ENCODE measurements at regions not wholly inside any gene's neighbourhood (a gene's known extent, or its start where the extent isn't known, plus 50 kb on each side); places are given as distances from the start of the nearest gene placed in this dataset.

GRCh38 chr9:693201-694091, 148.1 kb upstream of the DMRT1 start:
- H3K9ac ChIP-seq (ENCODE audit: low read depth in 1 of 3, low read length in 3 of 3): peak overlapping the region; percentile 78 to 81 (median 81)
- no peaks in the 10 kb centered on the region for H3K27me3 ChIP-seq (ENCODE audit: control insufficient read depth in 3 of 3, insufficient read depth in 3 of 3, low read length in 3 of 3)
- H3K4me3 ChIP-seq (ENCODE audit: low read length in 3 of 3): peak overlapping the region; percentile 71 to 83 (median 72)
- H3K27ac ChIP-seq (ENCODE audit: low read depth, low read length): peak overlapping the region; percentile 97
- no peaks in the 10 kb centered on the region for H3K9me3 ChIP-seq (ENCODE audit: control insufficient read depth in 3 of 3, low read length in 3 of 3)
- H3K36me3 ChIP-seq (ENCODE audit: control insufficient read depth in 3 of 3, insufficient read depth in 3 of 3, low read length in 3 of 3): no peaks in the 10 kb centered on the region
- H3K4me1 ChIP-seq (ENCODE audit: control insufficient read depth in 3 of 3, insufficient read depth in 3 of 3, low read length in 3 of 3): peaks cover 48 to 66% (median 58%) of the 10 kb centered on the region in 3 donors

- Histone ChIP-seq H3K4me3 (ENCODE audit: low read length in 3 of 3) (peak overlapping the region; percentile 71 to 83 (median 72)), H3K9me3 (ENCODE audit: control insufficient read depth in 3 of 3, low read length in 3 of 3) (no peaks in the 10 kb centered on the region), H3K27me3 (ENCODE audit: control insufficient read depth in 3 of 3, insufficient read depth in 3 of 3, low read length in 3 of 3) (no peaks in the 10 kb centered on the region), H3K36me3 (ENCODE audit: control insufficient read depth in 3 of 3, insufficient read depth in 3 of 3, low read length in 3 of 3) (no peaks in the 10 kb centered on the region), H3K9ac (ENCODE audit: low read depth in 1 of 3, low read length in 3 of 3) (peak overlapping the region; percentile 78 to 81 (median 81)), H3K27ac (ENCODE audit: low read depth, low read length) (peak overlapping the region; percentile 97), H3K4me1 (ENCODE audit: control insufficient read depth in 3 of 3, insufficient read depth in 3 of 3, low read length in 3 of 3) (peaks cover 48 to 69% (median 60%) of the 10 kb centered on the region in 3 donors)
These were observed 147.4 kb upstream of the DMRT1 start for GRCh38 chr9:694092-694402.

GRCh38 chr9:694403-695154, 146.9 kb upstream of the DMRT1 start:
- Histone ChIP-seq H3K4me1 (ENCODE audit: control insufficient read depth in 3 of 3, insufficient read depth in 3 of 3, low read length in 3 of 3) (peaks cover 48 to 69% (median 60%) of the 10 kb centered on the region in 3 donors), H3K9me3 (ENCODE audit: control insufficient read depth in 3 of 3, low read length in 3 of 3) (no peaks in the 10 kb centered on the region), H3K27ac (ENCODE audit: low read depth, low read length) (peak overlapping the region; percentile 97), H3K27me3 (ENCODE audit: control insufficient read depth in 3 of 3, insufficient read depth in 3 of 3, low read length in 3 of 3) (no peaks in the 10 kb centered on the region), H3K4me3 (ENCODE audit: low read length in 3 of 3) (peak overlapping the region; percentile 71 to 83 (median 72)), H3K9ac (ENCODE audit: low read depth in 1 of 3, low read length in 3 of 3) (peak overlapping the region; percentile 78 to 81 (median 81)), H3K36me3 (ENCODE audit: control insufficient read depth in 3 of 3, insufficient read depth in 3 of 3, low read length in 3 of 3) (no peaks in the 10 kb centered on the region)

- H3K27ac ChIP-seq (ENCODE audit: low read depth, low read length): peak overlapping the region; percentile 97
- H3K27me3 ChIP-seq (ENCODE audit: control insufficient read depth in 3 of 3, insufficient read depth in 3 of 3, low read length in 3 of 3): no peaks in the 10 kb centered on the region
- no peaks in the 10 kb centered on the region for H3K9me3 ChIP-seq (ENCODE audit: control insufficient read depth in 3 of 3, low read length in 3 of 3)
- H3K4me1 ChIP-seq (ENCODE audit: control insufficient read depth in 3 of 3, insufficient read depth in 3 of 3, low read length in 3 of 3): peaks cover 48 to 71% (median 63%) of the 10 kb centered on the region in 3 donors
- peak overlapping the region; percentile 78 to 81 (median 81) for H3K9ac ChIP-seq (ENCODE audit: low read depth in 1 of 3, low read length in 3 of 3)
- H3K4me3 ChIP-seq (ENCODE audit: low read length in 3 of 3): peak overlapping the region; percentile 71 to 83 (median 72)
- no peaks in the 10 kb centered on the region for H3K36me3 ChIP-seq (ENCODE audit: control insufficient read depth in 3 of 3, insufficient read depth in 3 of 3, low read length in 3 of 3)
These were observed 146.2 kb upstream of the DMRT1 start for GRCh38 chr9:695252-695651.

- Histone ChIP-seq H3K27me3 (ENCODE audit: control insufficient read depth in 3 of 3, insufficient read depth in 3 of 3, low read length in 3 of 3) (no peaks in the 10 kb centered on the region), H3K4me1 (ENCODE audit: control insufficient read depth in 3 of 3, insufficient read depth in 3 of 3, low read length in 3 of 3) (peaks cover 48 to 73% (median 63%) of the 10 kb centered on the region in 3 donors), H3K9ac (ENCODE audit: low read depth in 1 of 3, low read length in 3 of 3) (peak overlapping the region in 2 of 3 donors; percentile 3 to 40), H3K9me3 (ENCODE audit: control insufficient read depth in 3 of 3, low read length in 3 of 3) (no peaks in the 10 kb centered on the region), H3K36me3 (ENCODE audit: control insufficient read depth in 3 of 3, insufficient read depth in 3 of 3, low read length in 3 of 3) (no peaks in the 10 kb centered on the region), H3K4me3 (ENCODE audit: low read length in 3 of 3) (peak overlapping the region in 2 of 3 donors; percentile 1 to 54), H3K27ac (ENCODE audit: low read depth, low read length) (peak overlapping the region; percentile 97)
These were observed 144.9 kb upstream of the DMRT1 start for GRCh38 chr9:696332-697323.

GRCh38 chr9:698276-698675, 143.2 kb upstream of the DMRT1 start:
- H3K9me3 ChIP-seq (ENCODE audit: control insufficient read depth in 3 of 3, low read length in 3 of 3): no peaks in the 10 kb centered on the region
- peaks cover 37 to 63% (median 48%) of the 10 kb centered on the region in 3 donors for H3K4me1 ChIP-seq (ENCODE audit: control insufficient read depth in 3 of 3, insufficient read depth in 3 of 3, low read length in 3 of 3)
- H3K9ac ChIP-seq (ENCODE audit: low read depth in 1 of 3, low read length in 3 of 3): no peak overlapping the region
- no peaks in the 10 kb centered on the region for H3K27me3 ChIP-seq (ENCODE audit: control insufficient read depth in 3 of 3, insufficient read depth in 3 of 3, low read length in 3 of 3)
- peak overlapping the region; percentile 16 for H3K27ac ChIP-seq (ENCODE audit: low read depth, low read length)
- peaks cover 0 to 5% (median 2%) of the 10 kb centered on the region in 3 donors for H3K36me3 ChIP-seq (ENCODE audit: control insufficient read depth in 3 of 3, insufficient read depth in 3 of 3, low read length in 3 of 3)
- H3K4me3 ChIP-seq (ENCODE audit: low read length in 3 of 3): no peak overlapping the region

- Histone ChIP-seq H3K9me3 (ENCODE audit: control insufficient read depth in 3 of 3, low read length in 3 of 3) (no peaks in the 10 kb centered on the region), H3K4me1 (ENCODE audit: control insufficient read depth in 3 of 3, insufficient read depth in 3 of 3, low read length in 3 of 3) (peaks cover 37 to 62% (median 46%) of the 10 kb centered on the region in 3 donors), H3K27me3 (ENCODE audit: control insufficient read depth in 3 of 3, insufficient read depth in 3 of 3, low read length in 3 of 3) (no peaks in the 10 kb centered on the region), H3K9ac (ENCODE audit: low read depth in 1 of 3, low read length in 3 of 3) (no peak overlapping the region), H3K36me3 (ENCODE audit: control insufficient read depth in 3 of 3, insufficient read depth in 3 of 3, low read length in 3 of 3) (peaks cover 0 to 5% (median 2%) of the 10 kb centered on the region in 3 donors), H3K4me3 (ENCODE audit: low read length in 3 of 3) (no peak overlapping the region), H3K27ac (ENCODE audit: low read depth, low read length) (no peak overlapping the region)
These were observed 142.5 kb upstream of the DMRT1 start for GRCh38 chr9:698954-699353.

GRCh38 chr9:699396-699795, 142.1 kb upstream of the DMRT1 start:
- no peak overlapping the region for H3K9ac ChIP-seq (ENCODE audit: low read depth in 1 of 3, low read length in 3 of 3)
- H3K4me1 ChIP-seq (ENCODE audit: control insufficient read depth in 3 of 3, insufficient read depth in 3 of 3, low read length in 3 of 3): peaks cover 34 to 58% (median 43%) of the 10 kb centered on the region in 3 donors
- H3K4me3 ChIP-seq (ENCODE audit: low read length in 3 of 3): no peak overlapping the region
- no peaks in the 10 kb centered on the region for H3K9me3 ChIP-seq (ENCODE audit: control insufficient read depth in 3 of 3, low read length in 3 of 3)
- H3K27ac ChIP-seq (ENCODE audit: low read depth, low read length): no peak overlapping the region
- H3K27me3 ChIP-seq (ENCODE audit: control insufficient read depth in 3 of 3, insufficient read depth in 3 of 3, low read length in 3 of 3): no peaks in the 10 kb centered on the region
- H3K36me3 ChIP-seq (ENCODE audit: control insufficient read depth in 3 of 3, insufficient read depth in 3 of 3, low read length in 3 of 3): peaks cover 0 to 5% (median 2%) of the 10 kb centered on the region in 3 donors
